GM18873 (cell line): ENCODE measurements at regions not wholly inside any gene's neighbourhood (a gene's known extent, or its start where the extent isn't known, plus 50 kb on each side); places are given as distances from the start of the nearest gene placed in this dataset.
"Not testable (repeated sequence)": the region's sequence is repeated elsewhere in the genome, so short reads cannot be mapped to it uniquely, and the experiment has no call there.

Experiments
- ATAC-seq: cut with Tn5 transposase; IDR thresholded peaks from one replicate; pipeline ENCODE4 v1.9.1; 2021; ENCODE audit warnings: mild to moderate bottlenecking, moderate library complexity, moderate number of reproducible peaks; ENCODE audit not compliant: unreplicated experiment, low FRiP score

DNA sequence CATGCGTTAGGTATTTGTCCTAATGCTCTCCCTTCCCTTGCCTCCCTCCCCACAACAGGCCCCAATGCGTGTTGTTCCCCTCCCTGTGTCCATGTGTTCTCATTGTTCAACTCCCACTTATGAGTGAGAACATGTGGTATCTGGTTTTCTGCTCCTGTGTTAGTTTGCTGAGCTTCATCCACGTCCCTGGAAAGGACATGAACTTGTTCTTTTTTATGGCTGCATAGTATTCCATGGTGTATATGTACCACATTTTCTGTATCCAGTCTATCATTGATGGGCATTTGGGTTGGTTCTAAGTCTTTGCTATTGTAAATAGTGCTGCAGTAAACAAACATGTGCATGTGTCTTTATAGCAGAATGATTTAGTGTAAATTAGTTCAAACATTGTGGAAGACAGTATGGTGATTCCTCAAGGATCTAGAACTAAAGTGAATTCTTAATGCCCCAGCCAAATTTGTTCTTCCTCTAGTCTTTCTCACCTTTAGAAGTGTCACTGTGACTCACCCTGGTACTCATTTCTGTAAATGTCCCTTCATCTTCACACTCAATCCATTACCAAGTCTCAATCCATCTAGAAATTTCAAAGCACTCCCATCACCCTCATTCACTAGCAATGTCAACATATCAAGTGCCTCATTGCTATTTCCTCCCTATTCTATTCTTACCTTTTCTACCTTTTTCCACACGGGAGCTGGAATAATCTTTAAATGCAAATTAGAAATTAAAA, 123.9 kb downstream of the MREG start:
- ATAC-seq: not testable (repeated sequence)

DNA sequence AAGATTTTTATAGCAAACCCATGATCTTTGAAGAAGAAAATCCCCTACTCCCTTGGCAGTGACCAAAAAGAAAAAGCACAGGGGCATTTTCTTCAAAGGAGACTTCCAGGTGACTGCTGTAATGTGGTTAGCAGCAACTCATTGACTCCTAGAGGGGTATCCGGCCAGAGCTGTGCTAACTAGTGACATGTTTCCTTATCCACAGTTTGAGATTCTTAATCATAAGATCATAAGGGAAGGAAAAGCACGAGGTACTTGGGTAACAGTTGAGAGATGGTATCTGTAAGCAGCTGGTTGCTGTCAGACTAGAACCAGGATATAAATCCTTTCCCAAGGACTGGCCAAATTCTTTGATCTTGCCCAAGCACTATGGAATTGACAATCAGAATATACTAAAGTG, 124.7 kb downstream of the MREG start:
- ATAC-seq: no peak

DNA sequence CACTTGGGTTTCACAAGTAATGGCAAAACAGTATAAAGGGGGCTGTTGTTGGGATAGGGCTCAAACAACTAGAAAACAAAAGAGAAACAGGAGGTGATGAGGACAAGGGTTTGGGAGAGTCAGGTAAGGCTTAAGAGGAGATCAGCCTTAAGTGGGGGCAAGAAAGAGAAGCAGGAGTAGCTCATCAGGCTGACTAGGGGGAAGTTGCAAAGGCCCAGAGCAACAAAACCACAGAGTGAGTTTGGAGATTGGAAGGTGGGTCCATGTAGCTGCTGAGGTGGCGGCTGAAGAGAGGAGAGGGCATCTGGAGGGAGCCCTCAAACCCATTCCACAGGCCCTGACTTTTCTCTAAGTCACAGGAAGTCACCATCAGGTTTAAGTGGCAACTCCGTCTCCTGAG, 126.0 kb downstream of the MREG start:
- no peak for ATAC-seq

DNA sequence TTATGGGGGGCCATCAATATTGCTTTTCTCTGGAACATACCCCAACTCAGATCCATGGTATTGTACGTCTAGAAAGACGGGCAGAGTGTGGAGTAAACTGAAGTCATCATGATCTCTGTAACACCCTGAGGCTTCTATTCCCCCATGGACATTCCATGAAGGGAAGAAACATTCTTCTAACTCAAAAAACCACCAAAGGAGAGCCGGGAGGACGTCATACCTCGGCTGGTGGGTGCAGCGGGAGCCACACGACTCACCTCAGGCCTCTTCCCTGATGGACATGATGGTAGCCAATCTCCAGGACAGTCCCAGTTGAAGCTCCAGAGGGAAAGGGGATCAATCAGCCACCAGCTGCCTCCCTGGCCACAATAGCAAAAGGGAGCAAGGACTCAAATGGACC, 127.3 kb downstream of the MREG start:
- no peak for ATAC-seq

DNA sequence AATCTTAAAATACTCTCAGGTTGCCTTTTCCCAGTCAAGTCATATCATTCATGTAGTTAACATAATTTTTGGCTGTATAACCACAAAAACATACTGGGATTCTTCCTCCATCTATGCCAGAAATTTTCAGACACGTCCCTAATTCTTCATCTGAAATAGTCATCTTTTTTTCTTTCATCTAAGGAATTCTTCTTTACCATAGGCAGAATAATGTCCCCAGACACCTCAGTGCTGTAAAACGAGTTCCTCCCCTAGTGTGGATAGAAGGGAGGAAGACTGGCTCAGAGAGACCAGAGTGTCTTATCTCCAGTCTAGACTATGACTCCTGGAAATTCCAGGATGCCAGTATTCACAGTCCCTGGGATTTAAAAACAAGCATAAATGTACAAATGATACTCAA, 127.8 kb downstream of the MREG start:
- no peak for ATAC-seq

DNA sequence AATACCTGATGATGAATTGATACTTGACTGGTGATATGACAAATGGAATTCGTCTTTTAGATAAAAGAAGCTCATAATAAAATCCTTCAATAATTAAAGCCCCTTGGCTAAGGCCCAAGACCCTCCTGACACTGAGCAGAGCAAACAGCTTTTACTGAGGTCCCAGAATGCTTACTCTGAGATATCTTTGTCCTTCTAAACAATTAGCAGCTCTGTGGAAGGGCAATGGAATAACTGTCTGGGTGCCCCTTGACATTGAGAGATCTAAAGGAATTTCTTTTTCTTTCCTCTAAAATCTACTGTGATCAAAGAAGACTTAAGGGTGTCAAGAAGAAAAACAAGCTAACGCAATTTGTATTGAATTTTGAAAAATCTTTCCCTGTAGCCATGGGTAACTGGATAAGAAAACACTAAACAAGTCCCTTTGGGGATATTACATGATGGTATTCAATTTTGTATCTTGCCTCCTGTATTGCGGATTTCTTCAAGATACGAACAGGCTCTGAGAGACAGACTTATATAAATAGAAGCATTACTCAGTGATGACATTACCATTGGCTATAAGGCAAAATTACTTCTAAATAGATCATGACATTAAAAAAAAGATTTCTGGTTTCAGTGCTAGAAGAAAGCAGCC, 128.8 kb downstream of the MREG start:
- ATAC-seq: no peak

DNA sequence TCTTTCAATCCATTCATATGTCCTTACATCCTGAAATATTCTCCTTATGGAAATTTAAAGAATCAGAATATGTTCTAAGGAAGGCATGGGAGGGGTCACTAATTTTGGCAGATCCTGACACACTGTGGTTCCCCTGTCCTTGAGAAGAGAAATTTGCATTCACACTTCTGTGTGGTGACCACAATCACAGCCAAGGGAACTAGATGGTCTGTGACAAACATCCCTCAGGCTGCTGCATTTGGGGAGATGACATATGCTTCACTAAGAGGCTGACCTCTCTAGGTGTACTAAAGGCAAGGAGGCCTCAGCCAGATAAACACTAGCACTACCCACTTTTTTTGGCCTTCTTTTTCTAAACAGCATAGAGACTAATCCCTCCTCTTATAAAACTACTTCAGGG, 129.6 kb downstream of the MREG start:
- ATAC-seq: peak; percentile 57

DNA sequence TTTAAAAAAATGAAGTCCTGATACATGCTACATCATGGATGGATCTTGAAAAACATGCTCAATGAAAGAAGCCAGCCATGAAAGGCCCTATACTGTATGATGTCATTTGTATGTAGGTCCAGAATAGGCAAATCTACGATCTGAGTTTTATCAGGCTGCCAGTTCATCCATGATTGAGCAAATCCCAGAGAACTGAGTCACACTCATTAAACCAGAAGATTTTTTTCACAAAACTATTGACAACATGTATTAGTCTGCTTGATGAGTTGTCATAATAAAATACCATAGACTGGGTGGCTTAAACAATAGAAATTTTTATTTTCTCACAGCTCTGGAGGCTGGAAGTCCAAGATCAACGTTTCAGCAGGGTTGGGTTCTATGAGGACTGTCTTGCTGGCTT, 130.7 kb downstream of the MREG start:
- ATAC-seq: no peak

DNA sequence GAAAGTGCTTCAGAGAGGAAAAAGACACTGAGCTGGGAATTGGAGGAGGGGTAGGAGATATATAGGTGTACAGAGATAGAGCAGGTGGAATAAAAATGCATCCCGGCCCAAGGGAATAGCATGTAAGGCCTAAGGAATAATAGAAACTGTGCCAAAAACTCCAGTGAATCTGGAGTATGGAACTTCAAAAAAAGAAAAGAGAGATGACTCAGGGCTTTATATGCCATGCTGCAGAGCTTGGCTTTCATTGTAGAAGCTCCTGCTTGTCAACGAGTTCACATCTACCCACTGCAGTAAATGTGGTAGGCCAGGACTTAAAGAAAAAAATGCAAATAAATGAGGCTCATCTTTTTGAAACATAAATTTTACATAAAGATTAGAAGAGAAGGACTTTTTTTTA, 131.8 kb downstream of the MREG start:
- ATAC-seq: no peak

DNA sequence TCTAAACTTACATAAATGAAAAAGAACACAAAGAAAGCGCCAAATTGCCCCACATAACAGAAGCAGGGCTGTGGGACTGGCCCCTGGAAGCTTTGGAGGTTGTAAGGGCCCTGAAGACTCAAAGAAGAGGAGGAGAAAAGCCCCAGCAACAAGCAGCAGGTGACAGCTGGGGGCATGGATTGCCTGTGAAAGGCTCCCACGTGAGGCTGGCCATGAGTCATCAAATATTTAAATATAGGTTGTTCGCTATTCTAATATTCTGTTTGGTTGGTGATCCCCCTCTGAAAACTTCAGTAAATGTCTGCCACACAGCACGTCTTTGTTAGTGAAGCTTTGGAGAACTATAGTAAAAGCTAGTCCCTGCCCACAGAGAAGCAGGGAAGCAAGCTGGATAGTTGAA, 132.4 kb downstream of the MREG start:
- ATAC-seq: peak; percentile 62

DNA sequence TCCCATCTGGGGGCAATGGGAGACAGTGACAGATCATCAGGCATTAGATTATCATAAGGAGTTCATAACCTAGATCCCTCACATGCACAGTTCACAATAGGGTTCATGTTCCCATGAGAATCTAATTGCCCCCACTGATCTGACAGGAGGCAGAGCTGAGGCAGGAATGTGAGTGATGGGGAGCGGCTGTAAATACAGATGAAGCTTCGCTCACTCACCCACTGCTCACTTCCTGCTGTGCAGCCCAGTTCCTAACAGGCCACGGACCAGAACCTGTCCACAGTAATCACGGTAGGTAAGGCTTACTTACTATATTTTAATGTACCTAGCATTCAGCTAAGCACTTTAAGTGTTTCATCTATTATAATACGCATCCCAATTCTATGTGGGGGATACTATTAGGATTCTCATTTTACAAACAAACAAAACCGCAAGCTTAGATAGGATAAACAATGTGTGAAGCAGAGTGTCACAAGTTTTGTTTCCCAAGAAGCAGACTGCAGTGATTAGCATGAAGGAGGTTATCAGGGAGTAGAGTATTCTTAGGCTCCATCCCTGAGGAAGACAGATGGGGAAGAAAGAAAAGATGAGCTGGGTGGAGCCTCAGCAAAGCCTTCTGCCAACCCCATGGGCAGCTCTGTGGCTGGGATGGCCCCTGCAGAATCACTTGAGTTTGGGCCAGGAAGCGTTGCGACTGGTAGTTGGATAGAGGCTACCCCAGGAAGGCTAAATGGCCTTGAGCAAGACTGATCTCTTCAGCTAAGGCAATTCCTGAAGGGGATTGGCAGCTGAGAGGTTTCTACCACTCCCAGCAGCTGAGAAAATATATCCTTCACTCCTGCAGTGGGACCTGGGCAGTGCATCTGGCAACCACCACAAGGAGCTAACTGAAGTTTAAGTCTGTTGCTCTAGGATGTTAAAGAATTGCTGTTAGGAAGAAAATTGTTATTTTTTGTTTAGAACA, 133.1 kb downstream of the MREG start:
- no peak for ATAC-seq

DNA sequence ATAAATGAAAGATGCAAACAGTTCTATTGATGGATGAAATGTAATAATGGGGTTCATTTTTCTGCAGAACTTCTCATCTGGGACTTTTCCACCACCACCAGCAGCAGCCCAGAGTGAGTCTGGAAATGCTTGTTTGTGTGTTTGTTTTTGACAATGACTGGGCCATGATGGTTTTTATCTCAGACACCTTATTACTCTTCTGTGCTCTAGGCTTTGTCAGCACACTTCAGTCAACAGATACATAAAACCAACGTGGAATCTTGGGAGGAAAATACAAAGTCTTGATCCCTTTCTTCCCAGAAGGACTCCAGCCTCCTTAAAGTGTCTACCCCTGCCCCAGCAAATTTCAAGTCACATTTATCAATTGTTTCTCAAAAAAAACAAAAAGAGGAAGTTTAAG, 134.0 kb downstream of the MREG start:
- no peak for ATAC-seq

DNA sequence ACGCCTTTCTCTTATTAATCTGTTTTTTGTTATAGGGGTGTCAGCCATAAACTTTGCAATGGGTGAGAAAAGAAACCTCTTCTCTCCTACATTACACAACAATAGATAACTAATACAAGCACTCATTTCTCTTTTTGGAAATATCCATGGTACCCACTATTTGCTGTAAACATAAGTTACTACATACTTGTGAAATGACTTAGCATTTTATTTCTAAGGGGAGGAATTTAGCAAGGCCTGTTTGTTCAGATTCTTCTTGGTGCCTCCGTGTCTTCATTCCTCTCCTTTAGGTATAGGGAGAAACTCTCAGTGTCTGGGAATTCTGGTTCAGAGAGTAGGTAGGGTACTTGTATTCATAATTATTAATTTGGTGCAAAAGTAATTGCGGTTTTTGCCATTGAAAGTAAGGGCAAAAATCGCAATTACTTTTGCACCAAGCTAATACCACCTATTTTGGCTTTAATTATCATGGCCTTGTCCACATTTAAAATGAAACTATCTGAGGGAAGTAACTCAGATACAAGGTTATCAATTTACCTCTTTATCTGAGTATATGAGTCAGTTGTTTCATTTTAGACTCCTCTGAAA, 134.8 kb downstream of the MREG start:
- no peak for ATAC-seq

DNA sequence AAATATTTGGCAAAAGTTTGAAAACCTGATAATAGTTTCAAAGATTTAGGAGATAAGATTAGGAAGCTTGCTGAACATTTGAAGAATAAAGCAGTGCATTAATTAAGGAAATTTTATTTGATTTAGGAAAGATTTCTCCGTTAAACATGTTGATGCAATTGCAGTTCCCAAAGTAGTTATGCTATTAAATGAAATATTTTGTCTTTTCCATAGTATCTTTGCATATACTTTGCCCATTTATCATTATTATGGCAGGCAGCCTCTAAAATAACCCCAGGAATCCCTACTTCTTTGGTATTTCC, 136.5 kb downstream of the MREG start:
- no peak for ATAC-seq

DNA sequence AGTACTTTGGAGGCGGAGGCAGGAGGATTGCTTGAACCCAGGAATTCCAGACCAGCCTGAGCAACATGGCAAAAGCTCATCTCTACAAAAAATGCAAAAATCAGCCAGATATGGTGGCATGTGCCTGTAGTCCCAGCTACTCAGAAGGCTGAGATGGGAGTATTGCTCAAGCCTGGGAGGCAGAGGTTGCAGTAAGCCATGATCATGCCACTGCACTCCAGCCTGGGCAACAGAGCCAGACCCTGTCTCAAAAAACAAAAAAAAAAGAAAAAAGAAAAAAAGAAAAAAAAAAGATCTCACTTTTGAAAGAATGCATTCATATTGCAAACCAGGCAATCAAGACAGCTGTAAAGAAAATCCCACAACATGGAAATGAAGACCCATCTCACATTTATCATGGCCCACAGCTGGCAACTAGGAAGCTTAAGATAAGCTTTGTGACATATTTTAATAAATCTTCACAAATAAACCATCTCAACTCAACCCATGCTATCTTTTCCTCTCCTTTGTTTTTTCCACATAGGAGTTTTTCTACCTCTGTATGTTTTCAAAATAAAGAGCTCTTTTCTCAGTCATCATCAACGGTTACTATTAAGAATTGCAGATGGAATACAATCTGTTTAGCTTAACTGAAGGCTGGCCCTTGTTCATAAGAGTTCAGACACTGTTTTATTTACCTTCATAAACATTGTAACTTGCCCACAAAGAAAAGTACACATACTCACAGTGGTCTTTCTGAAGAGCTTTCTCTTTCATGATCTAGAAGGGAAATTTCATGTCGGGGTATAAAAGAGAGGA, 137.0 kb downstream of the MREG start:
- no peak for ATAC-seq

DNA sequence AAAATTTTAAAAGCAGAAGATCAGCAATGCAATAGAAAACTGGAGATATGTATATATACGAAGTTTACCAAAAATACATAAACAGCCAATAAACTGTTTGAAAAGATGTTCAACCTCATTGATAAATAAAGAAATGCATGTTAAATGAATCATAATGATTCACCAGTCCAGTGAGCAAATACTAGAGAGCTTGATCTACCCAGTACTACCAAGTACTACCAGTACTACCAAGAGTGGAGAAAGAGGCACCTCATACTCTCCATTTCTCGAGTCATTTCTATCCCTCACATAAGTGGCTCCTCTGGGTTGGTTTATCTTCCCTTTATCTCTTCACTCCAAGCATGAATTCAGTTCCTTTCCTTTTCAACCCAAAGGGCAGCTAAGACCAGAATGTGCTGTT, 138.9 kb downstream of the MREG start:
- no peak for ATAC-seq

DNA sequence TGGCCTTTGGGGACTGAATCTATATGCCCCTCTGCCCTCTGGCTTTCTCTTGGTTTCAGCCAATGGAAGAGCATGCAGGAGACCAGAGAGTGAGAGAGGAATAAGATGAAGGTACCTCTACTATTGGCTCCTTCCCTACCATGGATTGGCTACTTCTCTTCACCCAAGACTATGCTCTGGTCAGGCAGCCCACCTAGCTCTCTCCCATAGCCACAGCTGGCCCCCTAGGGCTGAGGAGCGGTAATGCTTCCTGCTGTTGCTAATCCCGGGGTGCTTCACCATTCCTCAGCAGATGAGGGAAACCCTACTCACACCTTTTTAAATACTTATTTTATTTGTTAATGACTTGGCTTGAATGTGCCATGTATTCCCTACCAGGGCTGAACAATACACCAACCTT, 142.4 kb downstream of the MREG start:
- ATAC-seq: no peak

DNA sequence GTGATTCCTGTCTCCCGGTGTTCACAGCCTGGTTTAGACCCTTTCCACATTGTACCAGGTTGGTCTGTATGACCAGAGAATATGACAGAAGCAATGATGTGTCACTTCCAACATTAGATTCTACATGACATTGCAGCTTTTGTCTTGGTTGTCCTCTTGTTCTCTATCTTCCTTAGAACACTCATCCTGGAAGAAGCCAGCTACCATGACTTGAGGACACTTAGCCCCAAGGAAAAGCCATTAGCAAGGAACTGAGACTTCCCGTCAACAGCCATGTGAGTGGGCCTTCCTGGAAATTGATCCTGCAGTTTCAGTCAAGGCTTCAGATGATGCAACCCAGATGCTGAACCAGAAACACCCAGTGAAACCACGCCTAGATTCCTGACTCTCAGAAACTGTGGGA, 143.3 kb downstream of the MREG start:
- no peak for ATAC-seq

DNA sequence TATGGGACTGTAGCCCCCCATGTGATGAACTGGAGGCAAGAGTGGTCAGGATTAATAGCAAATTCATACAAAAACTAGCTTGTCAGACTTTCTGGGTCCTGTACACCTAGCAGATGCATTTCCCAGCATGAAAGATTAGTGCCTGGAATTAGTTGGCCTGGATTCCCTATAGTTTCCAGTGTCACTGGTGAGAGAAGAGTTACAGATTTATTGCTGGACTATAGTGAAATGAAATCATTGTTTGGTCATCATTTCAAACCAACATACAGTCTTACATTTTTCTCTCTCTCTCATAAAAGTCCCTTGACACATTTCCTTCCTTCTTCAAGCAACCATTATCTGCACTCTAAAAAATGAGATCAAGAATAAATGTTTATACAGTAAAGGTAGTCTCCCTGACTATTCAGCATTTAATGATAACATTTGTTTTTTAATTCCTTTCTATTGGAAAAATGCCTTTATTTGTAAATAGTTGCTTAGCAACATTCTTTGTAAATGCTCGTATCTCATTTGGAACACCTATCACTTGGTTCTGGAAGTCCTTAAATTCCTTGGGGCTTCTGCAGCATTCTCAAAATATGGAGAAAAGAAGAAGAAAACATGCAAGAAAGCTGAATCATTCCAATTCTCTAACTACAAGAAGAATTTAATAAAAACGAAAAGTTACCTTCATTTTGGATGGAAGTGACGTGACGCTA, 144.4 kb downstream of the MREG start:
- no peak for ATAC-seq

DNA sequence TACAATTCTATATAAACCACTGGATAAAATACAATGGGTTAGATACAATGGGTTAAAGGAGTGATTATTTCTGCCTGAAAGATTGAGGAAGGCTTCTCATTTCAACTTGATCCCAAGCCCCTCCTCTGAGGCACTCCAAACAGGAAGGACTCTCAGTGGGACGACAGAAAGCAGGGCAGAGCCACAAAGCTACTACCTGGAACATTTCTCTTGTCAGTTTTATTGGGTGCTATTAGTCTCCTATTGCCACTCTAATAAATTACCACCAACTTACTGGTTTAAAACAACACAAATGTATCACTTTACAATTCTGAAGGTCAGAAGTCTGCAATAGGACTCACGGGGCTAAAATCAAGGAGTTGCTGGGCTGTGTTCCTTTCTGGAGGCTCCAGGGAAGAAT, 146.7 kb downstream of the MREG start:
- ATAC-seq: no peak
